HuH-7.5 (cell line): ENCODE measurements at regions not wholly inside any gene's neighbourhood (a gene's known extent, or its start where the extent isn't known, plus 50 kb on each side); places are given as distances from the start of the nearest gene placed in this dataset.
"Not testable (repeated sequence)": the region's sequence is repeated elsewhere in the genome, so short reads cannot be mapped to it uniquely, and the experiment has no call there.

ENCODE experiments used
- DNase-seq: peaks from one replicate; pipeline ENCODE4 v3.0.0; 2011; ENCODE audit warnings: low spot score

GRCh38 chr16:17555176-17555575 lies 84.4 kb upstream of the XYLT1 start:
- DNase-seq: no peak

- no peak for DNase-seq
These were observed 81.6 kb upstream of the XYLT1 start for GRCh38 chr16:17552351-17552750.

- not testable (repeated sequence) for DNase-seq
These were observed 80.9 kb upstream of the XYLT1 start for GRCh38 chr16:17551682-17552081.

GRCh38 chr16:17548825-17549224 lies 78.1 kb upstream of the XYLT1 start:
- DNase-seq: no peak

GRCh38 chr16:17544785-17545184 lies 74.0 kb upstream of the XYLT1 start:
- no peak for DNase-seq

GRCh38 chr16:17544304-17544703 lies 73.5 kb upstream of the XYLT1 start:
- no peak for DNase-seq

GRCh38 chr16:17543073-17543472 lies 72.3 kb upstream of the XYLT1 start:
- no peak for DNase-seq

GRCh38 chr16:17541324-17541723 lies 70.6 kb upstream of the XYLT1 start:
- no peak for DNase-seq

- no peak for DNase-seq
These were observed 68.2 kb upstream of the XYLT1 start for GRCh38 chr16:17538927-17539326.

GRCh38 chr16:17532338-17532995 lies 61.7 kb upstream of the XYLT1 start:
- no peak for DNase-seq

- DNase-seq: no peak
These were observed 59.4 kb upstream of the XYLT1 start for GRCh38 chr16:17529982-17530760.

- no peak for DNase-seq
These were observed 56.5 kb upstream of the XYLT1 start for GRCh38 chr16:17526956-17527937.

GRCh38 chr16:17524656-17525055 lies 53.9 kb upstream of the XYLT1 start:
- no peak for DNase-seq

- no peak for DNase-seq
These were observed 49.8 kb upstream of the XYLT1 start for GRCh38 chr16:17520561-17520960.
